Left lung (tissue), 4 donors: ENCODE measurements at regions not wholly inside any gene's neighbourhood (a gene's known extent, or its start where the extent isn't known, plus 50 kb on each side); places are given as distances from the start of the nearest gene placed in this dataset.

Source experiments
- ATAC-seq: fragments of 200-7000 bp; cut with Tn5 transposase; one replicate; pipeline ENCODE4 v1.9.1; 2020; ENCODE audit warnings: moderate library complexity
- DNase-seq, 4 donors: peaks; one replicate each; pipeline ENCODE4 v3.0.0-alpha.2; 2013 to 2020
- H3K27ac ChIP-seq, 2 donors: fragments of 200-600 bp; sonication (generic) in 1 of 2; one replicate each; pipeline versions ENCODE4 v1.5.0 to v1.8.0; 2020 to 2021
- H3K27me3 ChIP-seq, 2 donors: fragments of 200-600 bp; sonication (generic) in 1 of 2; one replicate each; pipeline versions ENCODE4 v1.5.0 to v1.8.0; 2020 to 2021
- H3K36me3 ChIP-seq, 2 donors: fragments of 200-600 bp; sonication (generic) in 1 of 2; one replicate each; pipeline versions ENCODE4 v1.5.0 to v1.8.0; 2020 to 2021
- H3K4me1 ChIP-seq, 2 donors: fragments of 200-600 bp; one replicate each; pipeline ENCODE4 v1.8.0; 2021
- H3K4me3 ChIP-seq, 2 donors: fragments of 200-600 bp; sonication (generic) in 1 of 2; one replicate each; pipeline versions ENCODE4 v1.5.0 to v1.8.0; 2020 to 2021; ENCODE audit warnings: mild to moderate bottlenecking in 1 of 2
- H3K9me3 ChIP-seq, 2 donors: fragments of 200-600 bp; sonication (generic) in 1 of 2; one replicate each; pipeline versions ENCODE4 v1.5.0 to v1.8.0; 2020 to 2021
- CTCF ChIP-seq, 2 donors: fragments of 200-600 bp; sonication (generic) in 1 of 2; IDR thresholded peaks; one replicate each; pipeline versions ENCODE4 v1.5.0 to v1.8.0; 2021; ENCODE audit warnings: antibody characterized with exemption in 2 of 2
- intact Hi-C, 2 donors: fragments of 100-400 bp; cut with DNase I; formaldehyde crosslinking; loops; one replicate each; pipeline versions ENCODE4 v1.11.2 to v1.14.2; 2022
- donor health status: DM: no; HTN: yes; CAD: no.
- donor health status: DM: no; HTN: no; CAD: no.

DNA sequence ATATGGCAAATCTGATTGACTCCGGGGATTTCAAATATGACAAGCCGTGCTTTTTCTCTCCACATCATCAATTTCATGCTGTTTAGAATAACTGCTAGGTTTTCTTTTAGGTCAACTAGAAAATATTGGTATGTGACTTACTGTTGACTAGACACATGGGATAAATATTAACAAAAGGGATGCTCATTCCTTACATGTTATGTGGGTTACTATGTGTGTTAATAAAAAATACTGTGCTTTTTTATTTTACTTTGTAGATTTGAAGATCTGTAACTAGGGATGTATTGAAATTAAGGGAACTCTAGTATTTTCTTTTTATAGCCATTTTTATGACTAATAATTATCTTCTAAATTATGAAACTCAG, 264.6 kb upstream of the COL8A1 start:
- Histone ChIP-seq H3K27ac (peak overlapping the region in 1 of 2 donors; percentile 21), H3K9me3 (peaks cover 0 to 3% of the 10 kb centered on the region in 2 donors), H3K4me1 (no peaks in the 10 kb centered on the region), H3K36me3 (no peaks in the 10 kb centered on the region), H3K4me3 (no peak overlapping the region), H3K27me3 (no peaks in the 10 kb centered on the region)
- no peak for TF ChIP-seq CTCF (IDR thresholded peaks at IDR 0.05)
- intact Hi-C loops: no loop called here
- DNase-seq (no peak), ATAC-seq (no peak)

- intact Hi-C loops: no loop called here
- no peak overlapping the region for H3K4me3 ChIP-seq
- H3K27me3 ChIP-seq: no peaks in the 10 kb centered on the region
- H3K36me3 ChIP-seq: no peaks in the 10 kb centered on the region
- peaks cover 0 to 3% of the 10 kb centered on the region in 2 donors for H3K9me3 ChIP-seq
- ATAC-seq (peak; percentile 23), DNase-seq (no peak)
- TF ChIP-seq CTCF (IDR thresholded peaks at IDR 0.05): no peak
- H3K4me1 ChIP-seq: no peaks in the 10 kb centered on the region
- H3K27ac ChIP-seq: peak overlapping the region in 1 of 2 donors; percentile 21
Observed at GRCh38 chr3:99373088-99373845, 265.1 kb upstream of the COL8A1 start.

- H3K27ac ChIP-seq: no peak overlapping the region
- no peak for TF ChIP-seq CTCF (IDR thresholded peaks at IDR 0.05)
- H3K9me3 ChIP-seq: no peaks in the 10 kb centered on the region
- no peaks in the 10 kb centered on the region for H3K4me1 ChIP-seq
- ATAC-seq (peak; percentile 83), DNase-seq (peak in 1 of 4 donors; percentile 33)
- no peaks in the 10 kb centered on the region for H3K27me3 ChIP-seq
- no peaks in the 10 kb centered on the region for H3K36me3 ChIP-seq
- intact Hi-C loops: no loop called here
- H3K4me3 ChIP-seq: no peak overlapping the region
Observed at GRCh38 chr3:99366663-99367429, 271.5 kb upstream of the COL8A1 start.

DNA sequence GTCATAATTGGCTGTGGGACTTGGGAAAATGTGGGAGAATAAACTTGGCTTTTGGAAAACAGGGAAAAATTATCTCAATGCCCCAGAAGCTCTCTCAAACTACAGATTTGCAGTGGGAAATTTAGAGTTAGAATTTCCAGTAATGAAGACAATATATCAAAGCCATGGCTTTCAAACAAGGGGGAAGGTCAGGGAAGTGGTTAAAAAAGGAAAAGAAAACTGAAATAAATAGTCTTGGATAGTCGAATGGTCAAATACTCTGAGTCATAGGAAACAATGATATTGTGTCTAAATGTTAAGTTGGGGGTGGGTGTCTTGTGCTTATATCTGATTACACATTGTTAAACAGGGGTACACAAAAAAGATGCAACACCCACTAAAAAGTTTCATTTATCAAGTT, 272.4 kb upstream of the COL8A1 start:
- H3K36me3 ChIP-seq: no peaks in the 10 kb centered on the region
- H3K4me3 ChIP-seq: no peak overlapping the region
- TF ChIP-seq CTCF (IDR thresholded peaks at IDR 0.05): no peak
- DNase-seq (no peak), ATAC-seq (no peak)
- H3K9me3 ChIP-seq: no peaks in the 10 kb centered on the region
- intact Hi-C loops: no loop called here
- H3K27me3 ChIP-seq: no peaks in the 10 kb centered on the region
- no peak overlapping the region for H3K27ac ChIP-seq
- no peaks in the 10 kb centered on the region for H3K4me1 ChIP-seq

DNA sequence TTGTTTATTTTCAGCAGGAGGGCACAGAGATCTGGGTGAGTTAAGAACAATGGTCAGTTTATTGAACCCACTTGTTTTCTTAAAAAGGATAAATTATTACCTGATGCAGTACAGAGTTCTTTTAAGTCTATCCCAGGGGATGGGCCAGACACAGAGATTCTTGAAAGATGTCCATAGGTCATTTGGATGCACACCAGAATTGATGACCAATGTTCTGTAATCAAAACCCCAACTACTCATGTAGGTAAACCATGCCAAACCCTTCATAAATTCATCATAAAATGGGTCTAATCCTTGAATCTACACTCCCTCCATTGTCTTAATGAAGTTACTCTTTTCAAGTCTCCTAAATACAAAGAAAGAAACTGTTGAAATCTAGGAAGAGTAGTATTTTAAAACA, 273.0 kb upstream of the COL8A1 start:
- Histone ChIP-seq H3K36me3 (no peaks in the 10 kb centered on the region), H3K27me3 (no peaks in the 10 kb centered on the region), H3K4me3 (no peak overlapping the region), H3K27ac (no peak overlapping the region), H3K9me3 (no peaks in the 10 kb centered on the region), H3K4me1 (no peaks in the 10 kb centered on the region)
- DNase-seq (no peak), ATAC-seq (no peak)
- TF ChIP-seq CTCF (IDR thresholded peaks at IDR 0.05): no peak
- intact Hi-C loops: no loop called here
